SKM-1 treated with dmso at 0.1 percent for 144 hours (cell line): ENCODE measurements at regions not wholly inside any gene's neighbourhood (a gene's known extent, or its start where the extent isn't known, plus 50 kb on each side); places are given as distances from the start of the nearest gene placed in this dataset.
"Not testable (repeated sequence)": the region's sequence is repeated elsewhere in the genome, so short reads cannot be mapped to it uniquely, and the experiment has no call there.

Experiments used
- DNase-seq: peaks from one replicate; lab custom pipeline; 2025; ENCODE audit not compliant: unreplicated experiment; lab: John Stamatoyannopoulos, UW

DNA sequence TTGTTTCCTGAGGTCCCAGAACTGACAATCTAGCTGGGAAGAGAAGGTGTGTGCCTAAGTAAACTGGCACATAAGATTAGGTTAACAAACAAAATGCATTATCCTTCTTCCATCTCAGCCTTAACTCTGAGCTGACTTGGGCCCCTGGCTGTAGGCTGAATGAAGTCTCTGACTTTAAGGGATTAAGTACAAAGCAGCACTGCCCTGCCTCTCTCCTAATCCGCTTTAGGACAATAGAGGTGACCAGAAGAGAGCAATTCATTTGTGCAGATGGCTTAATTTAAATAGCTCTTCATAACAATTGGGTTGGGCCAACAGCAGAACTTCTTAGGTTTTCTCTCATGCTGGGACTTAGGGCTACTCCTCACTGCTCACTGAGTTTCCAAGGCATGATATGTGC lies 181.6 kb upstream of the SOX14 start:
- no peak for DNase-seq

GRCh38 chr3:137583256-137583655 lies 180.9 kb upstream of the SOX14 start:
- no peak for DNase-seq

- DNase-seq, result no peak
These were observed 175.2 kb upstream of the SOX14 start for GRCh38 chr3:137588871-137589270.

- DNase-seq, result not testable (repeated sequence)
These were observed 168.7 kb upstream of the SOX14 start for GRCh38 chr3:137595415-137595814.

GRCh38 chr3:137610723-137611122 lies 153.4 kb upstream of the SOX14 start:
- no peak for DNase-seq

GRCh38 chr3:137612291-137612690 lies 151.8 kb upstream of the SOX14 start:
- no peak for DNase-seq

GRCh38 chr3:137615659-137616418 lies 148.3 kb upstream of the SOX14 start:
- DNase-seq, result no peak

- no peak for DNase-seq
These were observed 122.0 kb upstream of the SOX14 start for GRCh38 chr3:137641879-137642704.

- DNase-seq, result no peak
These were observed 121.3 kb upstream of the SOX14 start for GRCh38 chr3:137642831-137643230.

DNA sequence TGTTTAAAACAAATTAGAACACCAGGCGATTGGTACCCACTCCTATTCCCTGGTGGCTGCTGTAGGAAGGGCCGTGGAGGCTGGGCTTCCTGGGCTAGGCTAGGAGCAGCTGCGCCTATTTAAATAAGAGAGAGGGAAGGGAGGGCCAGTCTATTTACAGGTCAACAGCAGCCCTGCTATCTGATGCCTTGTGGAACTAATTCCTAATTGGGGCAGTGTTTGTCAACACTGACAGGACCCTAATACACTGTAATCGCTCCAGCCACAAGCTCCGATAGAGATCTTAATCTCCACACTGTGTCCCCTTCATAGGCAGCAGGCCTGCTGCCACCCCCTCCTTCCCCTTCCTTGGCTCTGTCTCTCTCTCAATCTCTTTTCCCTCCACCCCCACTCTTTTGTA lies 116.9 kb upstream of the SOX14 start:
- DNase-seq, result no peak

DNA sequence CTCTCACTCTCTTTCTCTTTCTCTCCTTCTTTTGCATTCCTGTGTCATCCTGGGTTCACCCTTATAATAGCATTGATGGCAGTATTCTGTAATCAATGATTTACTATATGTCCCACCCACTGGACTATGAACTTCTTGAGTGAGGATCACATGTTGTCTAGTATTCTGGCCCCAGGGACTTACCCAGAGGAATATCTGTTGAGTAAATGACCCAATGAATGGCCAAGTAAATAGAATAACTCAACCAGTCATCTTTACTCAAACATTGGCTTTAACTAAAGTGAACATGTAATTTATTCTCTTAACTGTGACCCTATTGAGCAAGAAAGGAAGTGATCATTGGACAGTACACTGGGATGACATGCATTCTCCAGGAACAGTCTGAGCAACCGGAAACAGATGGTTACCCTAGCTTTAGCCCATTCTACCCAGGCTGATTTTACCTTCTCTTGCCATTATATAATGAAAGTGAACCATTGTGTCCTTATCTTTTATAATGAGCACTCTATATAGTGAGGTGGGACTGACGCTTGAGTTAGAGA lies 94.5 kb upstream of the SOX14 start:
- DNase-seq, result no peak

GRCh38 chr3:137687181-137687879 lies 76.8 kb upstream of the SOX14 start:
- DNase-seq, result no peak

DNA sequence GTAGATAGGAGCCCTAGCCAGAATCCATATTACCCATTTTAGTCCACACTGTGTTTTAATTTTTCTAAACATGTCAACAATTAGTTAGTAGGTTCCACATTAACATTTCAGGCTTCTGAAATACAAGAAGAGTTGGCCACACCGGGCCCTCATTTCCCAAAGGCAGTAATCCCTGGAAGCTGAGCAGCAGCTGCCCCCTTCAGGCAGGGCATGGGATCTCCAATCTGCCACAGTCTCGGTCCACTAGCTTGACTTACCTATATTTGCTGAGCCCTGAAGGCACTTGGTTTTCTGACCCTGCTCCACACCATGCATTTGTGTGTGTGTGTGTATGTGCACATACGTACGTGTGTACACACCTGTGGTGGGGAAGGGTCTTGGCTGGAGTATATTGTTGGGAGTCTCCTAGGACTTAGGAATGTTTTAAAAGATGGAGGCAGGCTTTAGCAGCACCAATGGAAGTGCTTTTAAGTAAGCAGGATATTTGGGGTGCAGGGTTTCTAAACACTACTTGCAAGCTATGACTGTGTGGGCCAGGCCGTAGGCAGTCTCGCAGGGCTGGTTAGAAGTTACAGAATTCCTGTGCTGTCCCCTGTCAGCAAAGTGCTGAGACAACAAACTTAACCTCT lies 71.2 kb upstream of the SOX14 start:
- peak; percentile 14 for DNase-seq

- DNase-seq, result no peak
These were observed 70.3 kb upstream of the SOX14 start for GRCh38 chr3:137693791-137694190.

DNA sequence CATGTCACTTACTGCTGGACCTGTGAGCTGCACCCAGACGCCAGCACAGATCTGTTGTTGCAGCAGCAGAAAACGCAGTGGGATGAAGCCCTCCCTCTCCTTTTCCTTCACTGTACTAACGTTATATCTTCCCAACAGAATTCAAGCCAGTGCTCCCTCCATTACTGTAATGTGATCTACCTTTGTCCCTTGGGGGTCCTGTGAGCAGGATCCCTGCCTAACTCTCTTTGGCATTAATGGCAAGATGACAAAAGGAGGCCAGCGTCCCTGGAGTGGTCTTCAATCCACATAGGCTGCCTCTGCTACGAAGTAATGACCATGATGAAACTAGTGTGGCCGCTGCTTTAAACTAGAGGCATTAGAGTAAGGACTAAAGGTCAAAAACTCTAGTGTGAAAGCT lies 69.3 kb upstream of the SOX14 start:
- no peak for DNase-seq

DNA sequence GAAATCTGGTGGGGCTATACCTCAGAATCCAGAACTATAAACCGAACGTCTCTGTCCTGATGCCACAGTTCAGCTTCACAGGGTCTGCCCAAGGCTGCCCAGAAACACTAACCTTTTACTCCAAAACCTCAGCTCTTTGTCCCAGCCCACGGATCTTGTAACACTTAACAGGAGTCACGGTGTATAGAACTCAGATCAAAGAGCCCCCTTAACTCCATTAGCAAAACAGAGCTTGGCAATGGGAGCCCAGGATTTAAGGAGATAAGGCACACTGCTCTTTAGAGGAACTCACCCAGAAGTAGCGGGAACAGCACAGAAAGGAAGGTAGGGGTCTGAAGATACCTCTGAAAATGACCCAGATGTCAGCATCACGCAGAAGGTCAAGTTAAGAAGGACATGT lies 68.8 kb upstream of the SOX14 start:
- DNase-seq, result no peak

DNA sequence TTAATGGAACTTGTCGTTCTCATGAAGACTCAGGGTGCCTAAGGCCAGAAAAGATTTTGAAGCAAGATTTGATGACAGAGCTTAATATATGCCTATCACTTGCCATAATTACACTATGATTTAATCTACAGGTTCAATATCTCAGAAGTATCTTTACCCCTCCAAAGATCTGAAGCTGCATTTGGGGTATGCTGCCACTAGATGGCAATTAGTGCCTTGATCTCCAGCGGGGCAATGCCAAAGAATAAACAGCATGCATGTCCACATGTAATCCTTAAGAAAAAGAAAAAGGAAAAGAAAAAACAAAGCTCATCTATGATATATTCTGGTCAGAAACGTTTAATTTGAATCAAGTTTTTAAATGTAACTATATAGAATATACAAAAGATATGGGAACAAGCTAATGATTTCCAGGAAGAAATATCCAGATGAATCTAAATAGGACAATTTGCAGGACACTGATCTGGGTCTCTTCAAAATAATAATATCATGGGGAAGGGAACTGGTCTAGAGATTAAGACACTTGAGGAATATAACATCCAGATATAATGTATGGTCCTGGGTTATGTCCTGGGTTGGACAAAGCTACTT lies 55.0 kb upstream of the SOX14 start:
- peak; percentile 2 for DNase-seq

- not testable (repeated sequence) for DNase-seq
These were observed 50.1 kb upstream of the SOX14 start for GRCh38 chr3:137713965-137714364.
